ENCODE measurements at regions not wholly inside any gene's neighbourhood (a gene's known extent, or its start where the extent isn't known, plus 50 kb on each side); places are given as distances from the start of the nearest gene placed in this dataset.

DNA sequence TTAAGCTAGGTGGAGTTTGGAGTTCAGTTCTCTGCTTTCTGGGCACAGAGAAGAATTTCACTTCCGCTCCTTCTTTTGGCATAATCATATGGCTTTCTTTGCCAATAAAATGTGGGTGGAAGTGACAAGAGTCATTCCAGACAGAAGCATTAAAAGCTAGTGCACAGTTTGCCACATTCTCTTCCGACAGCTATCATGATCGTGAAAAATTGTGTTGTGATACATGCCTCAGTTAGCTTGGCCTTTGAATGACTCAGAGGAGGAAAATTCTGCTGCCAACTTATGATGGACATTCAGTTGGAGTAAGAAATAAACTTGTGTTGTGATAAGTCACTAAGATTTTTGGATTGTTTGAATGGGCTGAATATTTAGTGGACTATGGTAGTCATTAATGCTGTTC, 291.7 kb upstream of the SATB1 start:
- 90% methylated on average over 3 of the region's 3 CpGs for WGBS
- H3K27me3 ChIP-seq (ENCODE audit: control insufficient read depth in 4 of 4, insufficient read depth in 4 of 4, low read length in 3 of 4) = no peaks in the 10 kb centered on the region
- H3K36me3 ChIP-seq (ENCODE audit: control insufficient read depth in 4 of 4, insufficient read depth in 3 of 4, low read depth in 1 of 4, low read length in 3 of 4) = no peaks in the 10 kb centered on the region
- no peaks in the 10 kb centered on the region for H3K4me1 ChIP-seq (ENCODE audit: control insufficient read depth in 4 of 4, insufficient read depth in 4 of 4, low read length in 3 of 4)
- TF ChIP-seq FOXA2 (IDR thresholded peaks at IDR 0.05) = no peak
- TF ChIP-seq GABPA (IDR thresholded peaks at IDR 0.05 in 1 of 2, conservative IDR thresholded peaks at IDR 0.05 in 1 of 2) = no peak
- no peak for TF ChIP-seq HNF4A (conservative IDR thresholded peaks at IDR 0.05)
- TF ChIP-seq, protein P1, sequence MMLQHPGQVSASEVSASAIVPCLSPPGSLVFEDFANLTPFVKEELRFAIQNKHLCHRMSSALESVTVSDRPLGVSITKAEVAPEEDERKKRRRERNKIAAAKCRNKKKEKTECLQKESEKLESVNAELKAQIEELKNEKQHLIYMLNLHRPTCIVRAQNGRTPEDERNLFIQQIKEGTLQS (IDR thresholded peaks at IDR 0.05) = no peak
- TF ChIP-seq RAD21 (IDR thresholded peaks at IDR 0.05) = no peak
- TF ChIP-seq, protein P2, sequence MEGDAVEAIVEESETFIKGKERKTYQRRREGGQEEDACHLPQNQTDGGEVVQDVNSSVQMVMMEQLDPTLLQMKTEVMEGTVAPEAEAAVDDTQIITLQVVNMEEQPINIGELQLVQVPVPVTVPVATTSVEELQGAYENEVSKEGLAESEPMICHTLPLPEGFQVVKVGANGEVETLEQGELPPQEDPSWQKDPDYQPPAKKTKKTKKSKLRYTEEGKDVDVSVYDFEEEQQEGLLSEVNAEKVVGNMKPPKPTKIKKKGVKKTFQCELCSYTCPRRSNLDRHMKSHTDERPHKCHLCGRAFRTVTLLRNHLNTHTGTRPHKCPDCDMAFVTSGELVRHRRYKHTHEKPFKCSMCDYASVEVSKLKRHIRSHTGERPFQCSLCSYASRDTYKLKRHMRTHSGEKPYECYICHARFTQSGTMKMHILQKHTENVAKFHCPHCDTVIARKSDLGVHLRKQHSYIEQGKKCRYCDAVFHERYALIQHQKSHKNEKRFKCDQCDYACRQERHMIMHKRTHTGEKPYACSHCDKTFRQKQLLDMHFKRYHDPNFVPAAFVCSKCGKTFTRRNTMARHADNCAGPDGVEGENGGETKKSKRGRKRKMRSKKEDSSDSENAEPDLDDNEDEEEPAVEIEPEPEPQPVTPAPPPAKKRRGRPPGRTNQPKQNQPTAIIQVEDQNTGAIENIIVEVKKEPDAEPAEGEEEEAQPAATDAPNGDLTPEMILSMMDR (IDR thresholded peaks at IDR 0.05; ENCODE audit: low read depth, low read length, missing input control) = no peak
- TF ChIP-seq RXRA (IDR thresholded peaks at IDR 0.05) = no peak
- TF ChIP-seq, protein P3, sequence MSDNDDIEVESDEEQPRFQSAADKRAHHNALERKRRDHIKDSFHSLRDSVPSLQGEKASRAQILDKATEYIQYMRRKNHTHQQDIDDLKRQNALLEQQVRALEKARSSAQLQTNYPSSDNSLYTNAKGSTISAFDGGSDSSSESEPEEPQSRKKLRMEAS (IDR thresholded peaks at IDR 0.05) = no peak
- H3K27ac ChIP-seq (ENCODE audit: low read depth in 1 of 2, low read length in 2 of 2) = no peak overlapping the region
- H3K4me3 ChIP-seq (ENCODE audit: low read depth in 1 of 3, low read length in 3 of 3) = no peak overlapping the region
- H3K9me3 ChIP-seq (ENCODE audit: control insufficient read depth in 4 of 4, low read length in 3 of 4) = no peaks in the 10 kb centered on the region
- DNase-seq (ENCODE audit: low spot score) = no peak
- no peak overlapping the region for H3K9ac ChIP-seq (ENCODE audit: low read depth in 1 of 2, low read length in 2 of 2)

DNA sequence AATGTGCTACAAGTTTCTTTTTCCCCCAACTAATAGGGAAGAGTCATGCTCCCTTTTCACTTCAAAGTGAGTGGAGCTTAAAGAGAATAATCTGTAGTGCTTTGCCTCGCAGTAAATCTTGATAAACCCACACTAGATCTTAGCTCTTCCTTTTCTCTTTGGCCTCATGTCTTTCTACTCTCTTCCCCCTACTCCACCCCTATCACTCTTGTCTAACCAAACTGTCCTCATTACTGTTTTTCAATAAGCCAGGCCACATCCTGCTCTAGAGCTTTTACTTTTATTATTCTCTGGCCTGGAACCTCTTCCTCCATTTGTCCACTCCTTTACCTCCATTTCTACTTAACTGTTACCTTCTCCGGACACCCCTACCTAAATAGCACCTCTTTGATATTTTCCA, 291.0 kb upstream of the SATB1 start:
- no peak overlapping the region for H3K4me3 ChIP-seq (ENCODE audit: low read depth in 1 of 3, low read length in 3 of 3)
- no peaks in the 10 kb centered on the region for H3K9me3 ChIP-seq (ENCODE audit: control insufficient read depth in 4 of 4, low read length in 3 of 4)
- no peak overlapping the region for H3K27ac ChIP-seq (ENCODE audit: low read depth in 1 of 2, low read length in 2 of 2)
- H3K36me3 ChIP-seq (ENCODE audit: control insufficient read depth in 4 of 4, insufficient read depth in 3 of 4, low read depth in 1 of 4, low read length in 3 of 4) = no peaks in the 10 kb centered on the region
- no peak for TF ChIP-seq SP1 (IDR thresholded peaks at IDR 0.05)
- no peak for TF ChIP-seq JUND (IDR thresholded peaks at IDR 0.05)
- TF ChIP-seq, protein P1 (IDR thresholded peaks at IDR 0.05) = no peak
- no peak for TF ChIP-seq FOXA2 (IDR thresholded peaks at IDR 0.05)
- no peak for TF ChIP-seq YY1 (IDR thresholded peaks at IDR 0.05)
- no peak for TF ChIP-seq HNF4G (IDR thresholded peaks at IDR 0.05)
- TF ChIP-seq GABPA (IDR thresholded peaks at IDR 0.05 in 1 of 2, conservative IDR thresholded peaks at IDR 0.05 in 1 of 2) = no peak
- TF ChIP-seq, protein P4, sequence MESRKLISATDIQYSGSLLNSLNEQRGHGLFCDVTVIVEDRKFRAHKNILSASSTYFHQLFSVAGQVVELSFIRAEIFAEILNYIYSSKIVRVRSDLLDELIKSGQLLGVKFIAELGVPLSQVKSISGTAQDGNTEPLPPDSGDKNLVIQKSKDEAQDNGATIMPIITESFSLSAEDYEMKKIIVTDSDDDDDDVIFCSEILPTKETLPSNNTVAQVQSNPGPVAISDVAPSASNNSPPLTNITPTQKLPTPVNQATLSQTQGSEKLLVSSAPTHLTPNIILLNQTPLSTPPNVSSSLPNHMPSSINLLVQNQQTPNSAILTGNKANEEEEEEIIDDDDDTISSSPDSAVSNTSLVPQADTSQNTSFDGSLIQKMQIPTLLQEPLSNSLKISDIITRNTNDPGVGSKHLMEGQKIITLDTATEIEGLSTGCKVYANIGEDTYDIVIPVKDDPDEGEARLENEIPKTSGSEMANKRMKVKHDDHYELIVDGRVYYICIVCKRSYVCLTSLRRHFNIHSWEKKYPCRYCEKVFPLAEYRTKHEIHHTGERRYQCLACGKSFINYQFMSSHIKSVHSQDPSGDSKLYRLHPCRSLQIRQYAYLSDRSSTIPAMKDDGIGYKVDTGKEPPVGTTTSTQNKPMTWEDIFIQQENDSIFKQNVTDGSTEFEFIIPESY (IDR thresholded peaks at IDR 0.05) = no peak
- TF ChIP-seq RXRA (IDR thresholded peaks at IDR 0.05) = no peak
- TF ChIP-seq HNF4A (conservative IDR thresholded peaks at IDR 0.05) = no peak
- no peak for TF ChIP-seq EGR1 (IDR thresholded peaks at IDR 0.05; ENCODE audit: low read depth in 2 of 2)
- no peak for TF ChIP-seq RAD21 (IDR thresholded peaks at IDR 0.05)
- TF ChIP-seq, protein P5, sequence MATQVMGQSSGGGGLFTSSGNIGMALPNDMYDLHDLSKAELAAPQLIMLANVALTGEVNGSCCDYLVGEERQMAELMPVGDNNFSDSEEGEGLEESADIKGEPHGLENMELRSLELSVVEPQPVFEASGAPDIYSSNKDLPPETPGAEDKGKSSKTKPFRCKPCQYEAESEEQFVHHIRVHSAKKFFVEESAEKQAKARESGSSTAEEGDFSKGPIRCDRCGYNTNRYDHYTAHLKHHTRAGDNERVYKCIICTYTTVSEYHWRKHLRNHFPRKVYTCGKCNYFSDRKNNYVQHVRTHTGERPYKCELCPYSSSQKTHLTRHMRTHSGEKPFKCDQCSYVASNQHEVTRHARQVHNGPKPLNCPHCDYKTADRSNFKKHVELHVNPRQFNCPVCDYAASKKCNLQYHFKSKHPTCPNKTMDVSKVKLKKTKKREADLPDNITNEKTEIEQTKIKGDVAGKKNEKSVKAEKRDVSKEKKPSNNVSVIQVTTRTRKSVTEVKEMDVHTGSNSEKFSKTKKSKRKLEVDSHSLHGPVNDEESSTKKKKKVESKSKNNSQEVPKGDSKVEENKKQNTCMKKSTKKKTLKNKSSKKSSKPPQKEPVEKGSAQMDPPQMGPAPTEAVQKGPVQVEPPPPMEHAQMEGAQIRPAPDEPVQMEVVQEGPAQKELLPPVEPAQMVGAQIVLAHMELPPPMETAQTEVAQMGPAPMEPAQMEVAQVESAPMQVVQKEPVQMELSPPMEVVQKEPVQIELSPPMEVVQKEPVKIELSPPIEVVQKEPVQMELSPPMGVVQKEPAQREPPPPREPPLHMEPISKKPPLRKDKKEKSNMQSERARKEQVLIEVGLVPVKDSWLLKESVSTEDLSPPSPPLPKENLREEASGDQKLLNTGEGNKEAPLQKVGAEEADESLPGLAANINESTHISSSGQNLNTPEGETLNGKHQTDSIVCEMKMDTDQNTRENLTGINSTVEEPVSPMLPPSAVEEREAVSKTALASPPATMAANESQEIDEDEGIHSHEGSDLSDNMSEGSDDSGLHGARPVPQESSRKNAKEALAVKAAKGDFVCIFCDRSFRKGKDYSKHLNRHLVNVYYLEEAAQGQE (IDR thresholded peaks at IDR 0.05) = no peak
- TF ChIP-seq FOXA1 (IDR thresholded peaks at IDR 0.05) = no peak
- TF ChIP-seq, protein P3 (IDR thresholded peaks at IDR 0.05) = no peak
- TF ChIP-seq TAF1 (conservative IDR thresholded peaks at IDR 0.05) = no peak
- TF ChIP-seq NR2F2 (IDR thresholded peaks at IDR 0.05) = no peak
- TF ChIP-seq, protein P2 (IDR thresholded peaks at IDR 0.05; ENCODE audit: low read depth, low read length, missing input control) = no peak
- no peaks in the 10 kb centered on the region for H3K27me3 ChIP-seq (ENCODE audit: control insufficient read depth in 4 of 4, insufficient read depth in 4 of 4, low read length in 3 of 4)
- no peak overlapping the region for H3K9ac ChIP-seq (ENCODE audit: low read depth in 1 of 2, low read length in 2 of 2)
- 63% methylated on average over 2 of the region's 2 CpGs for WGBS
- no peak for DNase-seq (ENCODE audit: low spot score)
- no peaks in the 10 kb centered on the region for H3K4me1 ChIP-seq (ENCODE audit: control insufficient read depth in 4 of 4, insufficient read depth in 4 of 4, low read length in 3 of 4)

Measured in liver (tissue), 8 donors.